H1 (cell line): ENCODE measurements at regions not wholly inside any gene's neighbourhood (a gene's known extent, or its start where the extent isn't known, plus 50 kb on each side); places are given as distances from the start of the nearest gene placed in this dataset.

Source experiments
- ATF2 ChIP-seq: IDR thresholded peaks from 2 replicates; pipeline ENCODE4 v1.6.1; 2012; ENCODE audit warnings: low read length, inconsistent platforms
- ATF3 ChIP-seq: IDR thresholded peaks from 2 replicates; pipeline ENCODE4 v1.6.1; 2011; ENCODE audit warnings: low read depth, mild to moderate bottlenecking, low read length; ENCODE audit not compliant: insufficient read depth
- EP300 ChIP-seq, 2 experiments: IDR thresholded peaks; 1 replicate in 1 of 2; 2 replicates in 1 of 2; pipeline ENCODE4 v1.6.1; 2011 to 2012; ENCODE audit warnings: low read depth in 2 of 2, low read length in 2 of 2, mild to moderate bottlenecking in 2 of 2, borderline replicate concordance in 1 of 2, inconsistent platforms in 1 of 2, moderate library complexity in 1 of 2
- JUN ChIP-seq: IDR thresholded peaks from 2 replicates; pipeline ENCODE4 v1.6.1; 2011; ENCODE audit warnings: low read depth, mild to moderate bottlenecking, improper control_type of control experiment, low read length
- JUND ChIP-seq: IDR thresholded peaks from 2 replicates; pipeline ENCODE4 v1.6.1; 2011; ENCODE audit warnings: mild to moderate bottlenecking, improper control_type of control experiment, low read length
- KDM1A ChIP-seq: fragments of 200-600, 300-600 bp; sonication (generic); IDR thresholded peaks from 2 replicates; pipeline ENCODE4 v1.7.1; 2016; ENCODE audit warnings: mild to moderate bottlenecking, low read length, borderline replicate concordance
- POU5F1 ChIP-seq: IDR thresholded peaks from 2 replicates; pipeline ENCODE4 v1.6.1; 2011; ENCODE audit warnings: low read depth, mild to moderate bottlenecking, low read length, moderate library complexity
- RAD21 ChIP-seq, 2 experiments: IDR thresholded peaks in 1 of 2; conservative IDR thresholded peaks in 1 of 2; 2 replicates each; pipeline ENCODE4 v1.6.1; 2011; ENCODE audit warnings: low read depth in 2 of 2, low read length in 2 of 2, improper control_type of control experiment in 1 of 2, inconsistent platforms in 1 of 2, mild to moderate bottlenecking in 1 of 2, moderate library complexity in 1 of 2
- SIRT6 ChIP-seq: IDR thresholded peaks from one replicate; pipeline ENCODE4 v1.7.1; 2012; ENCODE audit warnings: low read length, inconsistent platforms
- SP2 ChIP-seq: IDR thresholded peaks from 2 replicates; pipeline ENCODE4 v1.6.1; 2012; ENCODE audit warnings: mild to moderate bottlenecking, low read length, inconsistent platforms
- TCF12 ChIP-seq: IDR thresholded peaks from 2 replicates; pipeline ENCODE4 v1.6.1; 2011; ENCODE audit warnings: low read depth, mild to moderate bottlenecking, low read length
- TEAD4 ChIP-seq: IDR thresholded peaks from 2 replicates; pipeline ENCODE4 v1.6.1; 2012; ENCODE audit warnings: low read depth, low read length, inconsistent platforms, mixed read lengths
- ZNF274 ChIP-seq: IDR thresholded peaks from 2 replicates; pipeline ENCODE4 v1.7.0; 2012; ENCODE audit warnings: low read length, borderline replicate concordance; ENCODE audit errors: extremely low read depth

GRCh38 chr13:80903911-80904310 lies 563.0 kb upstream of the SPRY2 start (continued):
- TF ChIP-seq ZNF274 (no peak), KDM1A (no peak), EP300 (IDR thresholded peaks at IDR 0.05; ENCODE audit: borderline replicate concordance in 1 of 2, low read depth in 2 of 2, low read length in 2 of 2) (no peak), SIRT6 (no peak), TCF12 (no peak), ATF2 (no peak), TEAD4 (no peak), RAD21 (IDR thresholded peaks at IDR 0.05 in 1 of 2, conservative IDR thresholded peaks at IDR 0.05 in 1 of 2; ENCODE audit: low read depth in 2 of 2, low read length in 2 of 2) (no peak), JUND (no peak), SP2 (no peak), ATF3 (no peak), JUN (no peak), POU5F1 (no peak)
